Heart right ventricle (tissue), 16 donors: ENCODE measurements at regions not wholly inside any gene's neighbourhood (a gene's known extent, or its start where the extent isn't known, plus 50 kb on each side); places are given as distances from the start of the nearest gene placed in this dataset.

Source experiments
- ATAC-seq, 8 donors: fragments of 200-7000 bp; cut with Tn5 transposase; one replicate each; pipeline ENCODE4 v1.9.1; 2020; ENCODE audit warnings: mild to moderate bottlenecking in 8 of 8, moderate library complexity in 8 of 8, moderate number of reproducible peaks in 1 of 8
- DNase-seq, 2 donors: peaks; one replicate each; pipeline ENCODE4 v3.0.0-alpha.2; 2020
- H3K27ac ChIP-seq, 10 donors: fragments of 200-600 bp; sonication (generic) in 2 of 10; one replicate each; pipeline versions ENCODE4 v1.5.0 to v1.8.0; 2020 to 2022; ENCODE audit warnings: mild to moderate bottlenecking in 3 of 10
- H3K27me3 ChIP-seq, 7 donors: fragments of 200-600 bp; one replicate each; pipeline ENCODE4 v1.8.0; 2021 to 2022; ENCODE audit warnings: mild to moderate bottlenecking in 2 of 7
- H3K36me3 ChIP-seq, 9 donors: fragments of 200-600 bp; sonication (generic) in 1 of 9; one replicate each; pipeline versions ENCODE4 v1.5.0 to v1.8.0; 2020 to 2022; ENCODE audit warnings: mild to moderate bottlenecking in 2 of 9
- H3K4me1 ChIP-seq, 9 donors: fragments of 200-600 bp; sonication (generic) in 1 of 9; one replicate each; pipeline versions ENCODE4 v1.5.0 to v1.8.0; 2020 to 2022; ENCODE audit warnings: mild to moderate bottlenecking in 4 of 9
- H3K4me3 ChIP-seq, 10 donors: fragments of 200-600 bp; sonication (generic) in 2 of 10; one replicate each; pipeline versions ENCODE4 v1.5.0 to v1.8.0; 2020 to 2022; ENCODE audit warnings: mild to moderate bottlenecking in 7 of 10, moderate library complexity in 2 of 10
- H3K9me3 ChIP-seq, 11 donors: fragments of 200-600 bp in 10 of 11; sonication (generic) in 2 of 11; one replicate each; pipeline versions ENCODE4 v1.5.0 to v1.8.0; 2013 to 2022; ENCODE audit warnings: mild to moderate bottlenecking in 2 of 11, control low read depth in 1 of 11, moderate library complexity in 1 of 11
- WGBS, 2 donors: extraction: QIAGEN DNeasy Blood & Tissue Kit; methylation state at CpG; one replicate each; pipeline ENCODE4 v1.1.7; 2013; ENCODE audit warnings: inconsistent platforms in 1 of 2; 5-methylcytosine and 5-hydroxymethylcytosine counted together
- intact Hi-C, 10 donors: fragments of 100-400 bp; cut with DNase I; formaldehyde crosslinking; loops; one replicate each; pipeline versions ENCODE4 v1.11.1 to v1.14.2; 2022
- TF ChIP-seq, protein P1 (sequence below), 9 donors: fragments of 200-600 bp; sonication (generic) in 2 of 9; IDR thresholded peaks; one replicate each; pipeline versions ENCODE4 v1.5.0 to v1.8.0; 2021 to 2022; ENCODE audit warnings: antibody characterized with exemption in 9 of 9, mild to moderate bottlenecking in 5 of 9, moderate library complexity in 1 of 9
- donor health status: Arrhythmogenic right ventricular cardiomyopathy.
- donor health status: ischemic (EF 13 %, LVEDD 7.1; RV severe dilation, severe dysfunction).
- donor health status: healthy with polysubstance abuse.
- donor health status: DM: no; HTN: yes; CAD: no.
- donor health status: DM: no; HTN: no; CAD: no.
- donor health status: ischemic (EF 25% LVEDD 6.9; RV normal size, moderate dysfunction).
- donor health status: ischemic (EF 25% LVEDD 5.7; RV mildly dilated, moderate dysfunction).
- donor health status: healthy.
- donor health status: DM: yes; HTN: yes; CAD: no.
- donor health status: Ischemic cardiomyopathy.
- donor health status: ischemic (EF 35%, LVEDD 5.7; RV mildly dilated, moderate dysfunction).
- donor health status: nonischemic (EF 11% LVEDD 7.7; RV severe dilation, severe dysfunction).
- donor health status: DM: yes; HTN: yes; CAD: no.
- donor health status: PGD.
- donor health status: ischemic (EF 29% LVEDD 5.4; RV normal size, mild dysfunction).
- donor health status: nonischemic (EF 23%, LVEDD 6.1; RV moderate dilation, normal function).

DNA sequence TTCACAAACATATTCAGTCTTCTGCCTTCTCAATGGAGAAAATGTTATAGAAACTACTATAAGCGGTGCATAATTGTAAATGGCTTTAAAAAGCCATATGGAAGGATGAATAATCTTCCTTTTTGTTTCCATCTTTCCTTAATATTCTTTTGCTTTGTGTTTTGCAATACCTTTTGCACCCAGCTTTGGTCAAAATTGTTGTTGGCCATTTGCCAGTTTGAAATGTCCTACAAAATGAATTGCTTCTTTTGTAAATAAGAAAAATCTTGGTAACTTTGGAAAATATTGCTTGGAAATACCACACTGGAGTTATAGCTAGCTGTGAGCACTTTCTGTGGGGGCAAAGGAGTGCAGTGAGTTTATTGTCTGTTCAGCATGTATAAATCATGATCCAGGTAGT, 93.5 kb upstream of the NR2F2 start:
- TF ChIP-seq, protein P1, sequence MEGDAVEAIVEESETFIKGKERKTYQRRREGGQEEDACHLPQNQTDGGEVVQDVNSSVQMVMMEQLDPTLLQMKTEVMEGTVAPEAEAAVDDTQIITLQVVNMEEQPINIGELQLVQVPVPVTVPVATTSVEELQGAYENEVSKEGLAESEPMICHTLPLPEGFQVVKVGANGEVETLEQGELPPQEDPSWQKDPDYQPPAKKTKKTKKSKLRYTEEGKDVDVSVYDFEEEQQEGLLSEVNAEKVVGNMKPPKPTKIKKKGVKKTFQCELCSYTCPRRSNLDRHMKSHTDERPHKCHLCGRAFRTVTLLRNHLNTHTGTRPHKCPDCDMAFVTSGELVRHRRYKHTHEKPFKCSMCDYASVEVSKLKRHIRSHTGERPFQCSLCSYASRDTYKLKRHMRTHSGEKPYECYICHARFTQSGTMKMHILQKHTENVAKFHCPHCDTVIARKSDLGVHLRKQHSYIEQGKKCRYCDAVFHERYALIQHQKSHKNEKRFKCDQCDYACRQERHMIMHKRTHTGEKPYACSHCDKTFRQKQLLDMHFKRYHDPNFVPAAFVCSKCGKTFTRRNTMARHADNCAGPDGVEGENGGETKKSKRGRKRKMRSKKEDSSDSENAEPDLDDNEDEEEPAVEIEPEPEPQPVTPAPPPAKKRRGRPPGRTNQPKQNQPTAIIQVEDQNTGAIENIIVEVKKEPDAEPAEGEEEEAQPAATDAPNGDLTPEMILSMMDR (IDR thresholded peaks at IDR 0.05), result no peak
- Histone ChIP-seq H3K27me3 (no peaks in the 10 kb centered on the region), H3K4me1 (no peaks in the 10 kb centered on the region), H3K4me3 (no peak overlapping the region), H3K36me3 (no peaks in the 10 kb centered on the region), H3K9me3 (peaks cover 0 to 17% (median 0%) of the 10 kb centered on the region in 11 donors), H3K27ac (no peak overlapping the region)
- intact Hi-C loops, result no loop called here
- no peak for DNase-seq
- 89 to 96% methylated on average over 1 of the region's 1 CpG for WGBS, 2 donors
- no peak for ATAC-seq

DNA sequence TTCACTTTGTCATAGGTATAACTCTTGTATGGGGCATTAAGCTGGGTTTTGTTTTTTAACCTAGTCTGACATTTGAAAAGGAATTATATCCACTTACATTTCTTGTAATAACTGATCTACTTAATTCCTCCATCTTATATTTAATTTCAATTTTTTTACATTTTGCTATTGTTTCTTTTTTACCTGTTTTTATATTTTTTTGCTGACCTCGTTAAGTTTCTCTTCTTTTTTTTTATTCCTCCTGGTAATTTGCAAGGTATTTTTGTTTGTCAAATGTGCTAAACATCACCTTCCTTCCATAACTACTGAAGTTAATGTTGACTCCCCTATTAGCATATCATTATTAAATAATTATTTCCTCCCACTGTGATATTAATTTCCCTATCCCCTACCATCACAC, 87.7 kb upstream of the NR2F2 start:
- Histone ChIP-seq H3K4me1 (no peaks in the 10 kb centered on the region), H3K27me3 (no peaks in the 10 kb centered on the region), H3K4me3 (no peak overlapping the region), H3K27ac (no peak overlapping the region), H3K36me3 (peaks cover 0 to 8% (median 0%) of the 10 kb centered on the region in 9 donors), H3K9me3 (peaks cover 0 to 37% (median 0%) of the 10 kb centered on the region in 11 donors)
- TF ChIP-seq, protein P1 (IDR thresholded peaks at IDR 0.05), result no peak
- intact Hi-C loops, result no loop called here
- 83 to 92% methylated on average over 1 of the region's 1 CpG for WGBS, 2 donors
- DNase-seq (no peak), ATAC-seq (no peak)

DNA sequence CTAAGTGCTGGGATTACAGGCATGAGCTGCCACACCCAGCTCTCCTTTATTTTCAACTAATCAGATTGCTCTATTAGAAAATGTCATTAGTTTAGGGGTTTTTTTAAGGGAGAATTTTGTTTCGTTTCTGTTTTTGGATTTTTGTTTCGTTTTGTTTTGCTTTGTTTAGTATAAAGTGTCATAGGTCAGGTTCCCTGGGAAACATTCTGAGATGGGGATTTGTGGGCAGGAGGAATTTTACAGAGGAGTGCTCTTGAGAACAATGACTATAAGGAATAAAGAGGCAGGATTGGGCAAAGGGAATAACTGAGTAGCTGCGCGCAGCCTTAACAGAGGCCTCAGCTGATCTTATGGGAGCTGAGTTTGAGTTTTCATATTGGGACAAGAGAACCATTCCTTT, 86.8 kb upstream of the NR2F2 start:
- 85 to 86% methylated on average over 4 of the region's 4 CpGs for WGBS, 2 donors
- intact Hi-C loops, result no loop called here
- peaks cover 0 to 13% (median 0%) of the 10 kb centered on the region in 9 donors for H3K36me3 ChIP-seq
- TF ChIP-seq, protein P1 (IDR thresholded peaks at IDR 0.05), result no peak
- no peaks in the 10 kb centered on the region for H3K4me1 ChIP-seq
- no peak overlapping the region for H3K27ac ChIP-seq
- no peak for DNase-seq
- no peaks in the 10 kb centered on the region for H3K27me3 ChIP-seq
- H3K9me3 ChIP-seq, result peaks cover 0 to 37% (median 0%) of the 10 kb centered on the region in 11 donors
- ATAC-seq, result no peak
- H3K4me3 ChIP-seq, result no peak overlapping the region

DNA sequence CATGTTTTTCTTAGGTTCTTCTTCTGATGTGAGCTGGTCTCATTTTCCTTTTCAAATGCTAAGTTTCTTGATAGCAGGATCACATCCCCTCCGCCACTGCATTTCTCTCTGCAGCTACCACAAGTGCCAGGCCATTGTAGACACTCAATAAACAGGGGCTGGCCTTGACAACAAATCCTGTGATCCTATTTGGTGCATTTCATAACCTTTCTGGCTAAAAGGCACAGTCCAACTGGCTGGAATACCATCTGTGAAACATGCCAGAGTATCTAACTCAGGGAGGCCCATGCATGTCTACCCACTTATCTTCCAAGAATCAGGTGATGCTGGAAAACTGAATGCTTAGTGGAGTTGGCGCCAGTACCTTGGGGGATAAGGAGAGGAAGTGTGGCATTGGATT, 85.2 kb upstream of the NR2F2 start:
- ATAC-seq (no peak), DNase-seq (no peak)
- H3K27me3 ChIP-seq, result no peaks in the 10 kb centered on the region
- H3K4me3 ChIP-seq, result no peak overlapping the region
- H3K36me3 ChIP-seq, result peaks cover 0 to 20% (median 0%) of the 10 kb centered on the region in 9 donors
- 97 to 98% methylated on average over 2 of the region's 2 CpGs for WGBS, 2 donors
- no peaks in the 10 kb centered on the region for H3K4me1 ChIP-seq
- no peak overlapping the region for H3K27ac ChIP-seq
- peaks cover 0 to 36% (median 0%) of the 10 kb centered on the region in 11 donors for H3K9me3 ChIP-seq
- intact Hi-C loops, result no loop called here
- TF ChIP-seq, protein P1 (IDR thresholded peaks at IDR 0.05), result no peak
